ENCODE measurements at regions not wholly inside any gene's neighbourhood (a gene's known extent, or its start where the extent isn't known, plus 50 kb on each side); places are given as distances from the start of the nearest gene placed in this dataset.
"Not testable (repeated sequence)": the region's sequence is repeated elsewhere in the genome, so short reads cannot be mapped to it uniquely, and the experiment has no call there.

- TF ChIP-seq EZH2 (IDR thresholded peaks at IDR 0.05); POLR2AphosphoS5 (IDR thresholded peaks at IDR 0.05; ENCODE audit: borderline replicate concordance, low read depth, low read length); FOXP2 (optimal IDR thresholded peaks at IDR 0.05; ENCODE audit: control extremely low read depth, extremely low read length, insufficient read depth): not testable (repeated sequence)
These were observed 4411.6 kb upstream of the TPTE start for GRCh38 chr21:6109774-6110173.

Data from SK-N-MC (cell line).